COLO829 (cell line): ENCODE measurements at regions not wholly inside any gene's neighbourhood (a gene's known extent, or its start where the extent isn't known, plus 50 kb on each side); places are given as distances from the start of the nearest gene placed in this dataset.

ENCODE experiments used
- DNase-seq: peaks from one replicate; pipeline ENCODE4 v3.0.0; 2012; ENCODE audit warnings: low spot score

GRCh38 chr1:56442290-56442877 is 137.0 kb downstream of the PLPP3 start:
- no peak for DNase-seq

GRCh38 chr1:56441601-56442000 is 137.8 kb downstream of the PLPP3 start:
- DNase-seq = no peak

GRCh38 chr1:56439610-56440264 is 139.6 kb downstream of the PLPP3 start:
- no peak for DNase-seq

GRCh38 chr1:56438901-56439551 is 140.3 kb downstream of the PLPP3 start:
- DNase-seq = no peak

GRCh38 chr1:56437959-56438358 is 141.4 kb downstream of the PLPP3 start:
- peak; percentile 40 for DNase-seq

- DNase-seq = no peak
Observed at GRCh38 chr1:56436912-56437417, 142.4 kb downstream of the PLPP3 start.

GRCh38 chr1:56436296-56436695 is 143.1 kb downstream of the PLPP3 start:
- no peak for DNase-seq

GRCh38 chr1:56435434-56436262 is 143.7 kb downstream of the PLPP3 start:
- no peak for DNase-seq

GRCh38 chr1:56434740-56435139 is 144.6 kb downstream of the PLPP3 start:
- DNase-seq = no peak

GRCh38 chr1:56434025-56434424 is 145.3 kb downstream of the PLPP3 start:
- DNase-seq = no peak

- DNase-seq = no peak
Observed at GRCh38 chr1:56433056-56433577, 146.2 kb downstream of the PLPP3 start.

- DNase-seq = no peak
Observed at GRCh38 chr1:56432166-56432971, 147.0 kb downstream of the PLPP3 start.

GRCh38 chr1:56430141-56430839 is 149.1 kb downstream of the PLPP3 start:
- DNase-seq = no peak

- DNase-seq = no peak
Observed at GRCh38 chr1:56429288-56429687, 150.1 kb downstream of the PLPP3 start.

- no peak for DNase-seq
Observed at GRCh38 chr1:56426587-56427381, 152.6 kb downstream of the PLPP3 start.

- DNase-seq = no peak
Observed at GRCh38 chr1:56425494-56426037, 153.8 kb downstream of the PLPP3 start.

GRCh38 chr1:56424744-56425493 is 154.4 kb downstream of the PLPP3 start:
- no peak for DNase-seq

GRCh38 chr1:56423716-56424115 is 155.6 kb downstream of the PLPP3 start:
- no peak for DNase-seq

GRCh38 chr1:56418151-56418631 is 161.2 kb downstream of the PLPP3 start:
- DNase-seq = no peak
